PC-9 (cell line): ENCODE measurements at regions not wholly inside any gene's neighbourhood (a gene's known extent, or its start where the extent isn't known, plus 50 kb on each side); places are given as distances from the start of the nearest gene placed in this dataset.

ENCODE experiments used
- EZH2 ChIP-seq: fragments of 200-600 bp; sonication (generic); IDR thresholded peaks from 2 replicates; pipeline ENCODE4 v1.8.0; 2017; ENCODE audit warnings: antibody characterized with exemption, low read depth
- TF ChIP-seq, protein P1 (sequence below): fragments of 200-600 bp; sonication (generic); conservative IDR thresholded peaks from 2 replicates; pipeline ENCODE4 v1.6.1; 2017; ENCODE audit warnings: mixed run types, antibody characterized with exemption, mild to moderate bottlenecking, moderate library complexity

DNA sequence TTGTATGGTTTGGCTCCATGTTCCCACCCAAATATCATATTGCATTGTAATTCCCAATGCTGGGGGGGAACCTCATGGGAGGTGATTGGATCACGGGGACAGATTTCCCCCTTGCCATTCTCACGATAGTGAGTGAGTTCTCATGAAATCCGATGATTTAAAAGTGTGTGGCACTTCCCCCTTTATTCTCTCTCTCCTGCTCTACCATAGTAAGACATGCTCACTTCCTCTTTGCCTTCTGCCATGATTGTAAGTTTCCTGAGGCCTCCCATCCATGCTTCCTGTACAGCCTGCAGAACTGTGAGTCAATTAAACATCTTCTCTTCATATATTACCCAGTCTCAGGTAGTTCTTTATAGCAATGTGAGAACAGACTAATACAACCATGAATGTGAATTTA is 211.6 kb upstream of the NR5A2 start:
- TF ChIP-seq, protein P1, sequence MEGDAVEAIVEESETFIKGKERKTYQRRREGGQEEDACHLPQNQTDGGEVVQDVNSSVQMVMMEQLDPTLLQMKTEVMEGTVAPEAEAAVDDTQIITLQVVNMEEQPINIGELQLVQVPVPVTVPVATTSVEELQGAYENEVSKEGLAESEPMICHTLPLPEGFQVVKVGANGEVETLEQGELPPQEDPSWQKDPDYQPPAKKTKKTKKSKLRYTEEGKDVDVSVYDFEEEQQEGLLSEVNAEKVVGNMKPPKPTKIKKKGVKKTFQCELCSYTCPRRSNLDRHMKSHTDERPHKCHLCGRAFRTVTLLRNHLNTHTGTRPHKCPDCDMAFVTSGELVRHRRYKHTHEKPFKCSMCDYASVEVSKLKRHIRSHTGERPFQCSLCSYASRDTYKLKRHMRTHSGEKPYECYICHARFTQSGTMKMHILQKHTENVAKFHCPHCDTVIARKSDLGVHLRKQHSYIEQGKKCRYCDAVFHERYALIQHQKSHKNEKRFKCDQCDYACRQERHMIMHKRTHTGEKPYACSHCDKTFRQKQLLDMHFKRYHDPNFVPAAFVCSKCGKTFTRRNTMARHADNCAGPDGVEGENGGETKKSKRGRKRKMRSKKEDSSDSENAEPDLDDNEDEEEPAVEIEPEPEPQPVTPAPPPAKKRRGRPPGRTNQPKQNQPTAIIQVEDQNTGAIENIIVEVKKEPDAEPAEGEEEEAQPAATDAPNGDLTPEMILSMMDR, result no peak
- TF ChIP-seq EZH2, result no peak
